GM23338 (cell line): ENCODE measurements at regions not wholly inside any gene's neighbourhood (a gene's known extent, or its start where the extent isn't known, plus 50 kb on each side); places are given as distances from the start of the nearest gene placed in this dataset.

Source experiments
- ATAC-seq: fragments of 200-7000 bp; cut with Tn5 transposase; 3 replicates; pipeline ENCODE4 v1.9.1; 2020
- DNase-seq: peaks from one replicate; pipeline ENCODE4 v3.0.0-alpha.2; 2015; ENCODE audit warnings: low spot score
- H2AFZ ChIP-seq: fragments of 200-600 bp; sonication (generic); 2 replicates; pipeline ENCODE4 v1.8.0; 2016; ENCODE audit warnings: antibody characterized with exemption, mild to moderate bottlenecking, moderate library complexity
- H3F3A ChIP-seq: fragments of 200-600 bp; sonication (generic); replicated peaks from 2 replicates; pipeline ENCODE4 v1.8.0; 2017; ENCODE audit warnings: antibody characterized with exemption, mixed run types, low read depth
- H3K27ac ChIP-seq: fragments of 200-600 bp; sonication (generic); 2 replicates; pipeline ENCODE4 v1.6.1; 2016; ENCODE audit warnings: low read depth
- H3K27me3 ChIP-seq: fragments of 200-600 bp; sonication (generic); 2 replicates; pipeline ENCODE4 v1.8.0; 2016; ENCODE audit warnings: mild to moderate bottlenecking, mixed run types, moderate library complexity; ENCODE audit not compliant: insufficient read depth
- H3K36me3 ChIP-seq: fragments of 200-600 bp; sonication (generic); 2 replicates; pipeline ENCODE4 v1.8.0; 2016; ENCODE audit warnings: mild to moderate bottlenecking; ENCODE audit not compliant: insufficient read depth
- H3K4me1 ChIP-seq: fragments of 200-600 bp; sonication (generic); 2 replicates; pipeline ENCODE4 v1.8.0; 2016; ENCODE audit warnings: mild to moderate bottlenecking, moderate library complexity; ENCODE audit not compliant: insufficient read depth
- H3K4me2 ChIP-seq: fragments of 200-600 bp; sonication (generic); 2 replicates; pipeline ENCODE4 v1.7.1; 2017; ENCODE audit warnings: mixed run types
- H3K4me3 ChIP-seq: fragments of 200-600 bp; sonication (generic); 2 replicates; pipeline ENCODE4 v1.6.1; 2016; ENCODE audit warnings: mixed run types
- H3K79me2 ChIP-seq: fragments of 200-600 bp; sonication (generic); replicated peaks from 2 replicates; pipeline ENCODE4 v1.8.0; 2017; ENCODE audit warnings: mild to moderate bottlenecking; ENCODE audit not compliant: insufficient read depth
- H3K9me2 ChIP-seq: fragments of 200-600 bp; sonication (generic); 2 replicates; pipeline ENCODE4 v1.8.0; 2017; ENCODE audit not compliant: insufficient read depth
- H4K20me1 ChIP-seq: fragments of 200-600 bp; sonication (generic); replicated peaks from 2 replicates; pipeline ENCODE4 v1.8.0; 2017; ENCODE audit warnings: mild to moderate bottlenecking; ENCODE audit not compliant: insufficient read depth
- H3K27ac Mint-ChIP-seq: 2 replicates; pipeline ENCODE4 v1.8.0; 2020; ENCODE audit warnings: inconsistent platforms, mild to moderate bottlenecking, moderate library complexity, mixed read lengths
- H3K27me3 Mint-ChIP-seq: 3 replicates; pipeline ENCODE4 v1.8.0; 2022; ENCODE audit warnings: low read depth, mild to moderate bottlenecking, moderate library complexity, mixed read lengths, inconsistent platforms; ENCODE audit not compliant: insufficient read depth, poor library complexity
- H3K36me3 Mint-ChIP-seq: 3 replicates; pipeline ENCODE4 v1.8.0; 2021; ENCODE audit warnings: low read depth, mild to moderate bottlenecking, inconsistent platforms, moderate library complexity, mixed read lengths
- H3K4me1 Mint-ChIP-seq: 3 replicates; pipeline ENCODE4 v1.8.0; 2020; ENCODE audit warnings: mild to moderate bottlenecking, inconsistent platforms, mixed read lengths
- H3K4me3 Mint-ChIP-seq: 3 replicates; pipeline ENCODE4 v1.8.0; 2021; ENCODE audit warnings: moderate library complexity, mild to moderate bottlenecking, inconsistent platforms, mixed read lengths
- H3K9me3 Mint-ChIP-seq: 3 replicates; pipeline ENCODE4 v1.8.0; 2020; ENCODE audit warnings: moderate library complexity, mild to moderate bottlenecking, inconsistent platforms, mixed read lengths
- CREB1 ChIP-seq: fragments of 250-450 bp; sonication (Bioruptor Pico); IDR thresholded peaks from 2 replicates; pipeline ENCODE4 v1.5.0; 2020; ENCODE audit warnings: low read depth, mild to moderate bottlenecking, moderate library complexity
- EZH2 ChIP-seq: fragments of 200-600 bp; sonication (generic); IDR thresholded peaks from one replicate; pipeline ENCODE4 v1.8.0; 2017; ENCODE audit warnings: antibody characterized with exemption, mild to moderate bottlenecking, low read depth; ENCODE audit not compliant: unreplicated experiment
- EZH2phosphoT487 ChIP-seq: fragments of 200-600 bp; sonication (generic); IDR thresholded peaks from one replicate; pipeline ENCODE4 v1.8.1; 2018; ENCODE audit warnings: antibody characterized with exemption; ENCODE audit not compliant: unreplicated experiment
- JUNB ChIP-seq: IDR thresholded peaks from one replicate; pipeline ENCODE4 v1.6.1; 2016; ENCODE audit warnings: antibody characterized with exemption; ENCODE audit not compliant: unreplicated experiment
- NANOG ChIP-seq: IDR thresholded peaks from 2 replicates; pipeline ENCODE4 v1.6.1; 2016; ENCODE audit warnings: antibody characterized with exemption, borderline replicate concordance
- POLR2AphosphoS5 ChIP-seq: IDR thresholded peaks from 2 replicates; pipeline ENCODE4 v1.6.1; 2016; ENCODE audit warnings: antibody characterized with exemption, low read depth
- STAT1 ChIP-seq: IDR thresholded peaks from one replicate; pipeline ENCODE4 v1.6.1; 2016; ENCODE audit warnings: antibody characterized with exemption; ENCODE audit not compliant: unreplicated experiment
- ZNF114 ChIP-seq: fragments of 250-450 bp; sonication (Bioruptor Pico); IDR thresholded peaks from 2 replicates; pipeline ENCODE4 v1.5.0; 2020; ENCODE audit warnings: mild to moderate bottlenecking, moderate library complexity
- ZNF331 ChIP-seq: fragments of 250-450 bp; sonication (Bioruptor Pico); IDR thresholded peaks from 2 replicates; pipeline ENCODE4 v1.5.0; 2020; ENCODE audit warnings: low read depth, mild to moderate bottlenecking, moderate library complexity
- ZNF462 ChIP-seq: fragments of 250-450 bp; sonication (Bioruptor Pico); IDR thresholded peaks from 2 replicates; pipeline ENCODE4 v1.5.0; 2020; ENCODE audit warnings: mild to moderate bottlenecking, moderate library complexity
- TF ChIP-seq, protein P1 (sequence below): IDR thresholded peaks from 2 replicates; pipeline ENCODE4 v1.6.1; 2016; ENCODE audit warnings: antibody characterized with exemption
- TF ChIP-seq, protein P2 (sequence below), 2 experiments: fragments of 200-600 bp in 1 of 2; sonication (generic) in 1 of 2; conservative IDR thresholded peaks; 2 replicates each; pipeline versions ENCODE4 v1.5.1 to v1.6.1; 2016 to 2017; ENCODE audit warnings: antibody characterized with exemption in 2 of 2, low read depth in 2 of 2, mild to moderate bottlenecking in 2 of 2, moderate library complexity in 1 of 2
- TF ChIP-seq, protein P3 (sequence below): IDR thresholded peaks from one replicate; pipeline ENCODE4 v1.6.1; 2018; ENCODE audit warnings: antibody characterized with exemption; ENCODE audit not compliant: unreplicated experiment

DNA sequence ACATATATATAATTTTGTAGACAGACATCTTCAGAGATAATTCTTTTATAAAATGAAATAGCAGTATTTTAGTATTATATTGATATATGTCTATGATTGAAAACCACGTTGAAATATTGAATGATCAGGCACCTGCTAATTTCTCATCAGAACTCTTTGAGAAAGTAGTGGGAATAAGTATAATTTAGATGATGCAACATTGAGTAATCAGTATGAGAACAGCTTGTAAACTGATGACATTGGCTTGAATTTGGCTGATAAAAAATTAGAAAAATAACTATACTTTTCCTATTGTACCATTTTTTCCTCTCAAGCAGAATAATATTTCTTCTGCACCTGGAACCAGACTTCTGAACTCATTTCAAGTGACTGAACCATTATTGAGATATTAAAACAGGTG, 1316.8 kb downstream of the NCAM2 start:
- no peak for DNase-seq
- no peak overlapping the region for H3K27ac ChIP-seq
- no peak overlapping the region for H3K4me2 ChIP-seq
- TF ChIP-seq, protein P1, sequence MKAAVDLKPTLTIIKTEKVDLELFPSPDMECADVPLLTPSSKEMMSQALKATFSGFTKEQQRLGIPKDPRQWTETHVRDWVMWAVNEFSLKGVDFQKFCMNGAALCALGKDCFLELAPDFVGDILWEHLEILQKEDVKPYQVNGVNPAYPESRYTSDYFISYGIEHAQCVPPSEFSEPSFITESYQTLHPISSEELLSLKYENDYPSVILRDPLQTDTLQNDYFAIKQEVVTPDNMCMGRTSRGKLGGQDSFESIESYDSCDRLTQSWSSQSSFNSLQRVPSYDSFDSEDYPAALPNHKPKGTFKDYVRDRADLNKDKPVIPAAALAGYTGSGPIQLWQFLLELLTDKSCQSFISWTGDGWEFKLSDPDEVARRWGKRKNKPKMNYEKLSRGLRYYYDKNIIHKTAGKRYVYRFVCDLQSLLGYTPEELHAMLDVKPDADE = no peak
- TF ChIP-seq NANOG = no peak
- no peak for TF ChIP-seq ZNF114
- no peak for TF ChIP-seq STAT1
- no peak for TF ChIP-seq CREB1 (CRISPR knock-in tag)
- no peak for TF ChIP-seq ZNF331 (CRISPR knock-in tag)
- no peak for TF ChIP-seq EZH2phosphoT487
- TF ChIP-seq EZH2 = no peak
- TF ChIP-seq, protein P2, sequence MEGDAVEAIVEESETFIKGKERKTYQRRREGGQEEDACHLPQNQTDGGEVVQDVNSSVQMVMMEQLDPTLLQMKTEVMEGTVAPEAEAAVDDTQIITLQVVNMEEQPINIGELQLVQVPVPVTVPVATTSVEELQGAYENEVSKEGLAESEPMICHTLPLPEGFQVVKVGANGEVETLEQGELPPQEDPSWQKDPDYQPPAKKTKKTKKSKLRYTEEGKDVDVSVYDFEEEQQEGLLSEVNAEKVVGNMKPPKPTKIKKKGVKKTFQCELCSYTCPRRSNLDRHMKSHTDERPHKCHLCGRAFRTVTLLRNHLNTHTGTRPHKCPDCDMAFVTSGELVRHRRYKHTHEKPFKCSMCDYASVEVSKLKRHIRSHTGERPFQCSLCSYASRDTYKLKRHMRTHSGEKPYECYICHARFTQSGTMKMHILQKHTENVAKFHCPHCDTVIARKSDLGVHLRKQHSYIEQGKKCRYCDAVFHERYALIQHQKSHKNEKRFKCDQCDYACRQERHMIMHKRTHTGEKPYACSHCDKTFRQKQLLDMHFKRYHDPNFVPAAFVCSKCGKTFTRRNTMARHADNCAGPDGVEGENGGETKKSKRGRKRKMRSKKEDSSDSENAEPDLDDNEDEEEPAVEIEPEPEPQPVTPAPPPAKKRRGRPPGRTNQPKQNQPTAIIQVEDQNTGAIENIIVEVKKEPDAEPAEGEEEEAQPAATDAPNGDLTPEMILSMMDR (conservative IDR thresholded peaks at IDR 0.05; ENCODE audit: low read depth in 2 of 2) = no peak
- no peak for TF ChIP-seq POLR2AphosphoS5
- no peak for TF ChIP-seq ZNF462
- TF ChIP-seq, protein P3, sequence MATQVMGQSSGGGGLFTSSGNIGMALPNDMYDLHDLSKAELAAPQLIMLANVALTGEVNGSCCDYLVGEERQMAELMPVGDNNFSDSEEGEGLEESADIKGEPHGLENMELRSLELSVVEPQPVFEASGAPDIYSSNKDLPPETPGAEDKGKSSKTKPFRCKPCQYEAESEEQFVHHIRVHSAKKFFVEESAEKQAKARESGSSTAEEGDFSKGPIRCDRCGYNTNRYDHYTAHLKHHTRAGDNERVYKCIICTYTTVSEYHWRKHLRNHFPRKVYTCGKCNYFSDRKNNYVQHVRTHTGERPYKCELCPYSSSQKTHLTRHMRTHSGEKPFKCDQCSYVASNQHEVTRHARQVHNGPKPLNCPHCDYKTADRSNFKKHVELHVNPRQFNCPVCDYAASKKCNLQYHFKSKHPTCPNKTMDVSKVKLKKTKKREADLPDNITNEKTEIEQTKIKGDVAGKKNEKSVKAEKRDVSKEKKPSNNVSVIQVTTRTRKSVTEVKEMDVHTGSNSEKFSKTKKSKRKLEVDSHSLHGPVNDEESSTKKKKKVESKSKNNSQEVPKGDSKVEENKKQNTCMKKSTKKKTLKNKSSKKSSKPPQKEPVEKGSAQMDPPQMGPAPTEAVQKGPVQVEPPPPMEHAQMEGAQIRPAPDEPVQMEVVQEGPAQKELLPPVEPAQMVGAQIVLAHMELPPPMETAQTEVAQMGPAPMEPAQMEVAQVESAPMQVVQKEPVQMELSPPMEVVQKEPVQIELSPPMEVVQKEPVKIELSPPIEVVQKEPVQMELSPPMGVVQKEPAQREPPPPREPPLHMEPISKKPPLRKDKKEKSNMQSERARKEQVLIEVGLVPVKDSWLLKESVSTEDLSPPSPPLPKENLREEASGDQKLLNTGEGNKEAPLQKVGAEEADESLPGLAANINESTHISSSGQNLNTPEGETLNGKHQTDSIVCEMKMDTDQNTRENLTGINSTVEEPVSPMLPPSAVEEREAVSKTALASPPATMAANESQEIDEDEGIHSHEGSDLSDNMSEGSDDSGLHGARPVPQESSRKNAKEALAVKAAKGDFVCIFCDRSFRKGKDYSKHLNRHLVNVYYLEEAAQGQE = no peak
- TF ChIP-seq JUNB = no peak
- H3K9me3 Mint-ChIP-seq = peaks cover 9% of the 10 kb centered on the region; the same call in 2 of the 3 replicates
- no peak overlapping the region for H3K27ac Mint-ChIP-seq
- H3K4me3 Mint-ChIP-seq = no peak overlapping the region
- H3K9me2 ChIP-seq = no peaks in the 10 kb centered on the region; the same call in 1 of the 2 replicates
- no peaks in the 10 kb centered on the region for H3F3A ChIP-seq
- peaks cover 12% of the 10 kb centered on the region for H3K36me3 Mint-ChIP-seq
- no peaks in the 10 kb centered on the region for H3K36me3 ChIP-seq
- H4K20me1 ChIP-seq = no peaks in the 10 kb centered on the region
- no peak overlapping the region for H3K4me3 ChIP-seq
- H3K79me2 ChIP-seq = no peaks in the 10 kb centered on the region
- no peak for ATAC-seq
- H3K4me1 ChIP-seq = no peaks in the 10 kb centered on the region; the same call in 1 of the 2 replicates
- no peaks in the 10 kb centered on the region for H3K27me3 Mint-ChIP-seq
- H3K4me1 Mint-ChIP-seq = peaks cover 15% of the 10 kb centered on the region; the same call in 2 of the 3 replicates
- no peak overlapping the region for H2AFZ ChIP-seq
- no peaks in the 10 kb centered on the region for H3K27me3 ChIP-seq
